ENCODE measurements at regions not wholly inside any gene's neighbourhood (a gene's known extent, or its start where the extent isn't known, plus 50 kb on each side); places are given as distances from the start of the nearest gene placed in this dataset.

- TF ChIP-seq CTCF (IDR thresholded peaks at IDR 0.05; ENCODE audit: low read depth, low read length, missing control alignments) = no peak
- no peak overlapping the region for H3K4me3 ChIP-seq (ENCODE audit: low read depth, low read length)
- H3K36me3 ChIP-seq (replicated peaks) = no peaks in the 10 kb centered on the region
- H3K27me3 ChIP-seq (replicated peaks) = no peaks in the 10 kb centered on the region
- in situ Hi-C loops (cut with HindIII; ENCODE audit: low pct_ligation_motif_present, low sequenced_read_pairs) = no loop called here
- H3K27ac ChIP-seq = no peak overlapping the region
- no peak for DNase-seq
Measured at GRCh38 chr14:76655331-76655730, 105.9 kb upstream of the VASH1 start.

GRCh38 chr14:76656592-76656991 is 104.7 kb upstream of the VASH1 start:
- in situ Hi-C loops (cut with HindIII; ENCODE audit: low pct_ligation_motif_present, low sequenced_read_pairs) = no loop called here
- Histone ChIP-seq H3K4me3 (ENCODE audit: low read depth, low read length) (no peak overlapping the region), H3K27ac (no peak overlapping the region), H3K36me3 (replicated peaks) (no peaks in the 10 kb centered on the region), H3K27me3 (replicated peaks) (no peaks in the 10 kb centered on the region)
- no peak for DNase-seq
- TF ChIP-seq CTCF (IDR thresholded peaks at IDR 0.05; ENCODE audit: low read depth, low read length, missing control alignments) = no peak

DNA sequence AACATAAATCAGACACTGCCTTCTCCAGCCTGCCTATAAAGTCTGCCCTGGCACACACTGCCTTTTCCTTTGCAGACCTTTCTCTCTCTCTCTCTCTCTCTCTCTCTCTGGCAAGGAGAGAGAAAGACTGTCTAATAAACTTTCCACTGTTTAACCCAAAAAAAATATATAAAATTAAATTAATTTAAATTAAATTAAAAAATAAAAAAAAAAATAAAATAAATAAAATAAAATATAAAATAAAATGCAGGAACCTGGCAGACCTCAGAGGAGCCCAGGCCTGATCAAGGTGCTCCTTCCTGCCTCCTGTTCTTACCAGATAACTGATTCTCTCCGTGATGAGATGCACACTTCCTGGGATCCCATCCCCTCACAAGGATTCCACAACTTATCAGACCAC is 103.9 kb upstream of the VASH1 start:
- no peak for DNase-seq
- H3K27ac ChIP-seq = no peak overlapping the region
- no peaks in the 10 kb centered on the region for H3K36me3 ChIP-seq (replicated peaks)
- TF ChIP-seq CTCF (IDR thresholded peaks at IDR 0.05; ENCODE audit: low read depth, low read length, missing control alignments) = no peak
- H3K27me3 ChIP-seq (replicated peaks) = no peaks in the 10 kb centered on the region
- H3K4me3 ChIP-seq (ENCODE audit: low read depth, low read length) = no peak overlapping the region
- in situ Hi-C loops (cut with HindIII; ENCODE audit: low pct_ligation_motif_present, low sequenced_read_pairs) = no loop called here

- Histone ChIP-seq H3K4me3 (ENCODE audit: low read depth, low read length) (no peak overlapping the region), H3K36me3 (replicated peaks) (no peaks in the 10 kb centered on the region), H3K27me3 (replicated peaks) (no peaks in the 10 kb centered on the region), H3K27ac (no peak overlapping the region)
- TF ChIP-seq CTCF (IDR thresholded peaks at IDR 0.05; ENCODE audit: low read depth, low read length, missing control alignments) = no peak
- no peak for DNase-seq
- in situ Hi-C loops (cut with HindIII; ENCODE audit: low pct_ligation_motif_present, low sequenced_read_pairs) = no loop called here
Measured at GRCh38 chr14:76657846-76658245, 103.4 kb upstream of the VASH1 start.

DNA sequence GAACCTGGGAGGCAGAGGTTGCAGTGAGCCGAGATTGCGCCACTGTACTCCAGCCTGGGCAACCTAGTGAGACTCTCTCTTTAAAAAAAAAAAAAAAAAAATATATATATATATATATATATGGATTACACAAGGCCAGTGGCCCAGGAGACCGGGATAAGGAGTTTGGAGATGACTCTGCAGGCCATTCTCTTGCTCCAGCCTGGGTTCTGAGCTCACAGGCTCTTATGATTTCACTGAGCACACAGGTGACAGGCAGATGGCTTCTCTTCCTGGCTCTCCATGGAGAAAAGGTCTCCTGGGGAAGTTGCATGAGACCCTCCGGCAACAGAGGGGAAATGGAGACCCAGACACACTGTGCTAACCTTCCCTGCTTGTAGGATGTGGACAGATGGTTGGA is 98.7 kb upstream of the VASH1 start:
- no peaks in the 10 kb centered on the region for H3K27me3 ChIP-seq (replicated peaks)
- H3K27ac ChIP-seq = no peak overlapping the region
- no peak overlapping the region for H3K4me3 ChIP-seq (ENCODE audit: low read depth, low read length)
- DNase-seq = no peak
- in situ Hi-C loops (cut with HindIII; ENCODE audit: low pct_ligation_motif_present, low sequenced_read_pairs) = no loop called here
- no peak for TF ChIP-seq CTCF (IDR thresholded peaks at IDR 0.05; ENCODE audit: low read depth, low read length, missing control alignments)
- H3K36me3 ChIP-seq (replicated peaks) = no peaks in the 10 kb centered on the region

- in situ Hi-C loops (cut with HindIII; ENCODE audit: low pct_ligation_motif_present, low sequenced_read_pairs) = no loop called here
- DNase-seq = no peak
- Histone ChIP-seq H3K27ac (no peak overlapping the region), H3K27me3 (replicated peaks) (no peaks in the 10 kb centered on the region), H3K36me3 (replicated peaks) (no peaks in the 10 kb centered on the region), H3K4me3 (ENCODE audit: low read depth, low read length) (no peak overlapping the region)
- TF ChIP-seq CTCF (IDR thresholded peaks at IDR 0.05; ENCODE audit: low read depth, low read length, missing control alignments) = no peak
Measured at GRCh38 chr14:76664790-76665189, 96.5 kb upstream of the VASH1 start.
